Endothelial cell of umbilical vein (primary cell): ENCODE measurements at regions not wholly inside any gene's neighbourhood (a gene's known extent, or its start where the extent isn't known, plus 50 kb on each side); places are given as distances from the start of the nearest gene placed in this dataset.

Experiments used
- BruUV-seq: library from RNA; stranded (reverse); fragments of 400-500 nt; replicated peaks from 2 replicates; lab custom pipeline; 2021; lab: Mats Ljungman, UMichigan
- CTCF ChIA-PET: fragments of 300-600, 350-600 bp; sonication (Branson Sonifier 250); formaldehyde crosslinking; loops from one replicate; lab custom pipeline; 2021; ENCODE audit warnings: antibody characterized with exemption, inconsistent platforms; lab: Charles Lee
- POLR2A ChIA-PET: fragments of 300-600, 350-600 bp; sonication (Branson Sonifier 250); formaldehyde crosslinking; loops from one replicate; lab custom pipeline; 2021; ENCODE audit warnings: antibody characterized with exemption, inconsistent platforms; lab: Charles Lee
- DNase-seq: peaks from one replicate; pipeline ENCODE4 v3.0.0-alpha.2; 2011; ENCODE audit warnings: low read depth, low spot score
- FAIRE-seq: peaks from 2 replicates; lab custom pipeline; 2011; peaks lifted over from hg19 to GRCh38; lab: Jason Lieb, UNC
- H2AFZ ChIP-seq: 2 replicates; pipeline ENCODE4 v1.6.0; 2012; ENCODE audit warnings: low read depth, low read length, control low read depth, inconsistent platforms
- H3K27ac ChIP-seq: 2 replicates; pipeline ENCODE4 v1.5.1; 2011; ENCODE audit warnings: low read depth, mild to moderate bottlenecking, control low read depth, low read length, moderate library complexity; ENCODE audit not compliant: insufficient read depth
- H3K27me3 ChIP-seq, 2 experiments: 2 replicates each; pipeline versions ENCODE4 v1.6.0 to v1.6.1; 2011; ENCODE audit warnings: low read length in 2 of 2, mixed read lengths in 1 of 2; ENCODE audit not compliant: control insufficient read depth in 2 of 2, insufficient read depth in 2 of 2
- H3K36me3 ChIP-seq, 2 experiments: 2 replicates in 1 of 2; 3 replicates in 1 of 2; pipeline ENCODE4 v1.5.1; 2011; ENCODE audit warnings: low read length in 2 of 2, mild to moderate bottlenecking in 1 of 2, moderate library complexity in 1 of 2; ENCODE audit not compliant: control insufficient read depth in 2 of 2, insufficient read depth in 2 of 2; ENCODE audit errors: extremely low read depth in 1 of 2
- H3K4me1 ChIP-seq: 3 replicates; pipeline ENCODE4 v1.5.1; 2011; ENCODE audit warnings: mild to moderate bottlenecking, low read length; ENCODE audit not compliant: control insufficient read depth, insufficient read depth; ENCODE audit errors: extremely low read depth
- H3K4me2 ChIP-seq: 2 replicates; pipeline ENCODE4 v1.6.1; 2011; ENCODE audit warnings: low read length, control low read depth, mixed read lengths; ENCODE audit not compliant: insufficient read depth
- H3K4me3 ChIP-seq, 3 experiments: fragments of 200-600 bp in 1 of 3; sonication (generic), shearing (Covaris generic) in 1 of 3; replicated peaks in 1 of 3; 2 replicates each; pipeline ENCODE4 v1.5.1; 2011 to 2016; ENCODE audit warnings: control low read depth in 3 of 3, low read length in 3 of 3, mild to moderate bottlenecking in 2 of 3, inconsistent platforms in 1 of 3, low read depth in 1 of 3, moderate library complexity in 1 of 3; ENCODE audit not compliant: insufficient read depth in 1 of 3
- H3K79me2 ChIP-seq: 2 replicates; pipeline ENCODE4 v1.6.0; 2012; ENCODE audit warnings: low read length, inconsistent platforms; ENCODE audit not compliant: control insufficient read depth, insufficient read depth
- H3K9ac ChIP-seq: replicated peaks from 2 replicates; pipeline ENCODE3; 2011; ENCODE audit warnings: low read length, control low read depth; ENCODE audit not compliant: insufficient read depth; ENCODE audit errors: extremely low read depth
- H3K9me1 ChIP-seq: replicated peaks from 3 replicates; pipeline ENCODE4 v1.6.0; 2011; ENCODE audit warnings: mild to moderate bottlenecking, low read length; ENCODE audit not compliant: control insufficient read depth, insufficient read depth; ENCODE audit errors: extremely low read depth
- H3K9me3 ChIP-seq: replicated peaks from 2 replicates; pipeline ENCODE4 v1.5.1; 2012; ENCODE audit warnings: low read length, inconsistent platforms; ENCODE audit not compliant: control insufficient read depth, insufficient read depth
- H4K20me1 ChIP-seq: replicated peaks from 2 replicates; pipeline ENCODE3; 2011; ENCODE audit warnings: mild to moderate bottlenecking, low read length; ENCODE audit not compliant: control insufficient read depth, insufficient read depth; ENCODE audit errors: extremely low read depth
- CTCF ChIP-seq, 2 donors: IDR thresholded peaks; 1 replicate in 1 of 2; 2 replicates in 1 of 2; pipeline ENCODE4 v1.5.1; 2011; ENCODE audit warnings: low read length in 2 of 2, mild to moderate bottlenecking in 2 of 2, moderate library complexity in 2 of 2, control low read depth in 1 of 2, inconsistent platforms in 1 of 2, low read depth in 1 of 2; ENCODE audit not compliant: insufficient read depth in 1 of 2; ENCODE audit errors: extremely low read depth in 1 of 2
- EZH2 ChIP-seq: IDR thresholded peaks from 2 replicates; pipeline ENCODE4 v1.6.1; 2012; ENCODE audit warnings: borderline replicate concordance, low read depth, mild to moderate bottlenecking, moderate library complexity, low read length, inconsistent platforms; ENCODE audit not compliant: severe bottlenecking
- FOS ChIP-seq: IDR thresholded peaks from 2 replicates; pipeline ENCODE4 v1.6.1; 2011; ENCODE audit warnings: mild to moderate bottlenecking, low read length, moderate library complexity, borderline replicate concordance; ENCODE audit not compliant: insufficient read depth
- GATA2 ChIP-seq: IDR thresholded peaks from 2 replicates; pipeline ENCODE4 v1.7.0; 2011; ENCODE audit warnings: low read depth, mild to moderate bottlenecking, moderate library complexity, mixed read lengths, low read length; ENCODE audit not compliant: insufficient read length, insufficient read depth
- JUN ChIP-seq: IDR thresholded peaks from 2 replicates; pipeline ENCODE4 v1.6.1; 2011; ENCODE audit warnings: borderline replicate concordance, low read depth; ENCODE audit not compliant: insufficient read length, insufficient read depth
- MAX ChIP-seq: IDR thresholded peaks from 2 replicates; pipeline ENCODE4 v1.6.1; 2011; ENCODE audit not compliant: insufficient read depth, insufficient read length
- MYC ChIP-seq: IDR thresholded peaks from one replicate; pipeline ENCODE4 v1.6.1; 2011; ENCODE audit warnings: mild to moderate bottlenecking, low read depth, low read length
- POLR2A ChIP-seq: IDR thresholded peaks from 2 replicates; pipeline ENCODE4 v1.6.1; 2012; ENCODE audit warnings: low read depth, mild to moderate bottlenecking, control low read depth, low read length
- POLR2AphosphoS5 ChIP-seq: IDR thresholded peaks from 2 replicates; pipeline ENCODE4 v1.6.1; 2012; ENCODE audit warnings: low read depth, mild to moderate bottlenecking, control low read depth, low read length, moderate library complexity; ENCODE audit not compliant: insufficient read depth
- dilution Hi-C: fragments of 300-500 bp; cut with MboI; formaldehyde crosslinking; loops from one replicate; pipeline ENCODE4 v1.15.0; 2019; ENCODE audit warnings: low sequenced_read_pairs; ENCODE audit not compliant: extremely low pct_ligation_motif_present
- intact Hi-C: fragments of 100-400 bp; cut with micrococcal nuclease; formaldehyde crosslinking; loops from one replicate; pipeline ENCODE4 v1.10.0; 2022

- TF ChIP-seq MYC: no peak
- no peak for TF ChIP-seq POLR2A
- TF ChIP-seq EZH2: no peak
- no peak for TF ChIP-seq FOS
- no peak for TF ChIP-seq MAX
- no peak for TF ChIP-seq CTCF (IDR thresholded peaks at IDR 0.05; ENCODE audit: extremely low read depth in 1 of 2, insufficient read depth in 1 of 2, low read depth in 1 of 2, low read length in 2 of 2)
- TF ChIP-seq JUN: no peak
- no peak for TF ChIP-seq GATA2
- TF ChIP-seq POLR2AphosphoS5: no peak
- POLR2A ChIA-PET: no interaction called here
- DNase-seq (no peak), FAIRE-seq (no peak)
- intact Hi-C loops (no loop called here), dilution Hi-C loops (no loop called here)
- Histone ChIP-seq H3K27ac (no peak overlapping the region), H3K36me3 (no peaks in the 10 kb centered on the region), H2AFZ (no peak overlapping the region), H3K4me3 (no peak overlapping the region), H4K20me1 (no peaks in the 10 kb centered on the region), H3K9me3 (no peaks in the 10 kb centered on the region), H3K4me1 (no peaks in the 10 kb centered on the region), H3K9ac (no peak overlapping the region), H3K27me3 (no peaks in the 10 kb centered on the region), H3K9me1 (no peaks in the 10 kb centered on the region), H3K4me2 (no peak overlapping the region), H3K79me2 (no peaks in the 10 kb centered on the region)
- no TSS peak for BruUV-seq
- CTCF ChIA-PET: interaction anchor here (1.0 kb wide), 1 partner anchor 25 kb away, joined by 6 read pairs; no protein-coding TSS in a partner anchor
Measured at GRCh38 chr16:64313726-64314125, 808.1 kb downstream of the CDH11 start.
